ENCODE measurements at regions not wholly inside any gene's neighbourhood (a gene's known extent, or its start where the extent isn't known, plus 50 kb on each side); places are given as distances from the start of the nearest gene placed in this dataset.

GRCh38 chr2:191610756-191611155, 67.2 kb upstream of the NABP1 start:
- no peak for DNase-seq (ENCODE audit: low spot score)

GRCh38 chr2:191611614-191612013, 66.3 kb upstream of the NABP1 start:
- no peak for DNase-seq (ENCODE audit: low spot score)

GRCh38 chr2:191612496-191612895, 65.4 kb upstream of the NABP1 start:
- DNase-seq (ENCODE audit: low spot score) = peak; percentile 77

GRCh38 chr2:191614759-191615158, 63.2 kb upstream of the NABP1 start:
- no peak for DNase-seq (ENCODE audit: low spot score)

- DNase-seq (ENCODE audit: low spot score) = no peak
These were observed 62.3 kb upstream of the NABP1 start for GRCh38 chr2:191615596-191615995.

GRCh38 chr2:191617575-191617974, 60.4 kb upstream of the NABP1 start:
- no peak for DNase-seq (ENCODE audit: low spot score)

GRCh38 chr2:191618046-191618780, 59.7 kb upstream of the NABP1 start:
- DNase-seq (ENCODE audit: low spot score) = no peak

- DNase-seq (ENCODE audit: low spot score) = no peak
These were observed 59.1 kb upstream of the NABP1 start for GRCh38 chr2:191618786-191619185.

- peak; percentile 25 for DNase-seq (ENCODE audit: low spot score)
These were observed 57.8 kb upstream of the NABP1 start for GRCh38 chr2:191620144-191620543.

DNA sequence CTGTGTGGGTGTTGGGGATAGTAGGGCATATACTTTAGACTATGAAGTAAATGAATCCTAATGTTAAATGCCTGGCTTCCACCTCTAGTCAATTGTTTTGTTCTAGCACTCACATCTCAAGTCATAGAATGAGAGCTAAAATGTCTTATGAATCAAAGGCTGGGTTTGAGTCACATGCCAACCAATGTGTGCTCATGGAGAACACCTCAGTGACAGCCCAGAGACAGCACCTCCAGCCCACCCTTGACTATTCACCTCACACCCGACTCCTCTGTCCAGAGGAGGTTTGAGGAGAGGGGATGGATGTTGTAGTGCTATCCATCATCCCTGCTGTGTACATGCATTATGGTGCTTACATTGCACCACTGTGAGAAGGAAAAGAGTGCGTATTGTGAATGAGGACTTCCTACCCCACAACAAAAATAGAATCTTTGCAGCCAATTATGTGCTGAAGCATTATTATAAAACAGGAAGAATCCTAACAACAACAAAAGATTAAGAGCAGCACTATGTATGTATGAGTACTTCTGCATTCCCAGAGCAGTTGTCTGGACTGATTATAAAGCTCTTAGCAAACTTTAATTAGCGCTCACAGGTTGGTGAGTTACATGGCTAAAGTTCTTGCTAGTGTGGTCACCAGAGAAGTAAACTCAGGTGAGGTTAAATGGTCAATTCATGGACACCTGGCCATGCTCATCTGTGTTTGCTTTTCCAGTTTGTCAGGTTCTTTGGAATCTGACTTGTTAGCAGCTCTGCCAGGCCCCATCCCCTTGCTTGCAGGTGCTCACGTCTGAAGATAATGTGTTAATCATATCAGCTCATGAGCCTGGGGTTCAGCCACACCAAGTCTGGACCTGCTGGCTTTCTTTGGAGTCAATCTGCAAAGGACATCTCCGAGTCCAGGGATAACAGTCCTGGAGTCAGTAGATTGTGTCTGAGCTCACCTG, 55.3 kb upstream of the NABP1 start:
- no peak for DNase-seq (ENCODE audit: low spot score)

DNA sequence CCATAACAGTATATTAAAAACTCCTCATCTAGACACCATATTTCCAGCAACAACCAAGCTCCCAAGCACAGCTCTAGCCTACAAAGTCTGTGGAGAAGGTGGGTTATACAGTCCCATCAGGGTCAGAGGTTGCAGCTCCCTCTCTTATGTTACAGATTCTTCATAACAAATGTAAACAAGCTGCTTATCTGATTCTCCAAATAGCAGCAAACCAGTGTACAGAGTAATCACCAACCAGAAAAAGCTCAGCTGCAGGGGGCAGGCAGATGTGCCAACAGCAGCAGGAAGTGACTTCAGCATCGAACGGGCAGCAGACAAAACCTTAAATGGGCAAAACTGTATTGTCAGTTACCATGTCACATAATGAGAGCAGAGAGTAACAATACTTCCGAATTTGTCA, 52.9 kb upstream of the NABP1 start:
- DNase-seq (ENCODE audit: low spot score) = no peak

DNA sequence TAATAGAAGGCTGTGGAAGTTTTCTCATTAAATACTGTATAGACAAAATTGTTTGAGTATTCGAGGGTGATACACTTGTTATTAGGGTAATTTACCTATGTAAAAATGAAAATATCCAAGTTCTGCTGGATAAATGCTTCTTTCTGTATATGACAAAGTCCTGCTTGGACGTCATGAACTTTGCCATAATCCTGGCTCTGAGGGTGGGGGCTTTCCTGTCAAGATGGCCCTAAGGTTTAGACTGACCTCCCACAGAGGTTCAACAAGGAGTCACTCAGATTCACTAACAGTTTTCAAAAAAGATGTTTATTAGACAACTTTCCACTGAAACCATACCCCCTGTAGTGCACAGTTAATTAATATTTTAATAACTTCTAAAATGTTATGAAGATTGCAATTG, 52.5 kb upstream of the NABP1 start:
- no peak for DNase-seq (ENCODE audit: low spot score)

DNA sequence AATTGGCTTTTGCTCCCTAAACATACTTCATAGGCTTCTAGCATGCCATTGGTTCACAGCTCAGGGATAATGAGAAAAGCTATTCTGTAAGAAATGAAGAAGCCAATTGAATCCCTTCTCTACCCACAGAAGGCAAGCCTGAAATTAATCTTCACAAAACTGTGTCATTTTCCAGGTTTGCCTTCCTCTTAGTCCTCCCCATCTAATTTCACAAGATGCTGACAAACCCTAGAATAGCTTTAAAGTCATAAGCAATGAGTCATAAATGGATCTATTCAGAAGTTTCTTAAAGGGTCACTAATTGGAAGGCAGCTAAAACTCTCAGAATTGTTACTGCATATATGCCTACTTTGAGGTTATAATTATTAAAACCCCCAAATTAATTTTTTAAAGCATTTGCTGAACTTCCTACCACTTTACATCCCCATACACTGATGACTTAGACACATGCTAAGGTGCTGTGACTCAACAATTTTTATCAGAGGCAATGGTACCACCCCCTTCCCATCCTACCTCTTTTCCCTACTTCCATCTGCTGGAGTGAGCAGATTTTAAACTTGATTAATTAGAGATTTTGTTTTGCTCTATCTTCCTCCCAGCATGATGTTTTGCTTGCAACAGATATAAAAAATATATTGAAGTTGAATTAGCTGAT, 51.3 kb upstream of the NABP1 start:
- DNase-seq (ENCODE audit: low spot score) = peak; percentile 68

GRCh38 chr2:191627518-191627917, 50.4 kb upstream of the NABP1 start:
- no peak for DNase-seq (ENCODE audit: low spot score)
